ENCODE measurements at regions not wholly inside any gene's neighbourhood (a gene's known extent, or its start where the extent isn't known, plus 50 kb on each side); places are given as distances from the start of the nearest gene placed in this dataset.
"Not testable (repeated sequence)": the region's sequence is repeated elsewhere in the genome, so short reads cannot be mapped to it uniquely, and the experiment has no call there.

DNA sequence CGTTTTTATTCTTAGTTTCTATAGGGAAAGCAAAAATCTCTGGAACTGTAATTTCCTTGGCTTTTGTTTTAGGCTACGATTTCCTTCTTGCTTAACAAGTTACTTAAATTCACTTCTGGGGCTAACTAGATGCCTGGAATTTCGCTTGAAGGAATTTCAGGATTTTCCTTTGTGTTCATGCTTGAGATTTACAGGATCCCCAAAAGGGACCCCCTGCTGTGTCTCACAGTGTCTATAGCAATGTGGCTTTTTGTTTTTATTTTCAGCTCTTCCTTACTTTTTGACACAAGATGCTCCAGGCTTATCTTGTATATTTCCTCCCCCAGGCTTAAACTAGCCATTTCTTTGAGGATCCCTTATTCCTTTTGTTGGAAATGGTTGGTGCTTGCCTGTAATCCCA is 95.5 kb upstream of the DPPA4 start:
- no peaks in the 10 kb centered on the region for H3K36me3 ChIP-seq
- no peaks in the 10 kb centered on the region for H3K9me3 ChIP-seq (replicated peaks)
- no peaks in the 10 kb centered on the region for H3K27me3 ChIP-seq (ENCODE audit: low read depth)
- TF ChIP-seq, protein P1, sequence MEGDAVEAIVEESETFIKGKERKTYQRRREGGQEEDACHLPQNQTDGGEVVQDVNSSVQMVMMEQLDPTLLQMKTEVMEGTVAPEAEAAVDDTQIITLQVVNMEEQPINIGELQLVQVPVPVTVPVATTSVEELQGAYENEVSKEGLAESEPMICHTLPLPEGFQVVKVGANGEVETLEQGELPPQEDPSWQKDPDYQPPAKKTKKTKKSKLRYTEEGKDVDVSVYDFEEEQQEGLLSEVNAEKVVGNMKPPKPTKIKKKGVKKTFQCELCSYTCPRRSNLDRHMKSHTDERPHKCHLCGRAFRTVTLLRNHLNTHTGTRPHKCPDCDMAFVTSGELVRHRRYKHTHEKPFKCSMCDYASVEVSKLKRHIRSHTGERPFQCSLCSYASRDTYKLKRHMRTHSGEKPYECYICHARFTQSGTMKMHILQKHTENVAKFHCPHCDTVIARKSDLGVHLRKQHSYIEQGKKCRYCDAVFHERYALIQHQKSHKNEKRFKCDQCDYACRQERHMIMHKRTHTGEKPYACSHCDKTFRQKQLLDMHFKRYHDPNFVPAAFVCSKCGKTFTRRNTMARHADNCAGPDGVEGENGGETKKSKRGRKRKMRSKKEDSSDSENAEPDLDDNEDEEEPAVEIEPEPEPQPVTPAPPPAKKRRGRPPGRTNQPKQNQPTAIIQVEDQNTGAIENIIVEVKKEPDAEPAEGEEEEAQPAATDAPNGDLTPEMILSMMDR (IDR thresholded peaks at IDR 0.05; ENCODE audit: borderline replicate concordance), result no peak
- no peaks in the 10 kb centered on the region for H3K4me1 ChIP-seq
- intact Hi-C loops (cut with micrococcal nuclease), result no loop called here
- DNase-seq, result no peak
- H3K27ac ChIP-seq (replicated peaks), result no peak overlapping the region
- H3K4me3 ChIP-seq, result no peak overlapping the region

DNA sequence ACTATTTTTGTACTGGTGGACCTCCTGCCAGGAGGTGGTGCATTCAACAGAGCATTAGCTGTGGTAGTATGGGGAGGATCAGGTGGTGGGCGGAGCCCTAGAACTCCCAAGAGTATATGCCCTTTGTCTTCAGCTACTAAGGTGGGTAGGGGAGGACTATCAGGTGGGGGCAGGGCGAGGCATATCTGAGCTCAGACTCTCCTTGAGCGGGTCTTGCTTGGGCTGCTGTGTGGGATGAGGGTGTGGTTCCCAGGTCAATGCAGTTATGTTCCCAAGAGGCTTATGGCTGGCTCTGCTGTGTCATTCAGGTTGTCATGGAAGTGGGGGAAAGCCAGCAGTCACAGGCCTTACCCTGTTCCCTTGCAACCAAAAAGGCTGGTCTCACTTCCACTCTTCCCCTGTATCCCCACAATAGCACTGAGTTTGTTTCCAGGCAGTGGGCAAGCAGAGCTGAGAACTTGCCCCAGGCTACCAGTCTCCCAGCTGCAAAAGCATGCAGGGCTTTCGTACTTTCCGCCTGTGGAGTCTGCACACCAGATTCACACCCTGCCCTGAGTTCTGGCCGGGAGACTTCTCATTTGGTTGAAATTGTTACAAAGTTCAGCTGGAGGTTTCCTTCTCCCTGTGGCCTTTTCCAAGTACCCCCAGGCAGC is 93.7 kb upstream of the DPPA4 start:
- intact Hi-C loops (cut with micrococcal nuclease), result no loop called here
- DNase-seq, result no peak
- Histone ChIP-seq H3K4me1 (no peaks in the 10 kb centered on the region), H3K36me3 (no peaks in the 10 kb centered on the region), H3K27me3 (ENCODE audit: low read depth) (no peaks in the 10 kb centered on the region), H3K4me3 (no peak overlapping the region), H3K9me3 (replicated peaks) (peaks cover 14% of the 10 kb centered on the region), H3K27ac (replicated peaks) (no peak overlapping the region)
- TF ChIP-seq, protein P1 (IDR thresholded peaks at IDR 0.05; ENCODE audit: borderline replicate concordance), result no peak

DNA sequence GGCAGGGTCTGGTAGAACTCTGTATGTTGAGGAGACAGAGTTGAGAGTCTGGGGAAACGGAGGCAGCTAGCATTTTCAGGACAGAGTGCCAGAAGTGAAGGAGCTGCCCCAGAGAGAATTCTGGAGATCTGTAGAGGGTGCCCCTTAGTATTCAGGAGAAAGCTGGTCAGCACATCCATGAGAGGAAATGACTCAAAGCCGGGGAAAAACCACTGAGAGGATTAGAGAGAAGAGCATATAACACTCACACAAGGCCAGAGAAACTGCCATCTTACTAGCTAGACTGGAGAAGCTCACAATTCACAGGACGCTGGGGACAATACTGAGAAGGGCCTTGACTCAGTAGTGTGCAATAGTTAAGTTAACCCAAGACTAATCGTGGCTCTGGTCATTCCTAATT is 75.7 kb upstream of the DPPA4 start:
- Histone ChIP-seq H3K27ac (replicated peaks) (no peak overlapping the region), H3K4me1 (no peaks in the 10 kb centered on the region), H3K36me3 (no peaks in the 10 kb centered on the region), H3K9me3 (replicated peaks) (peaks cover 10% of the 10 kb centered on the region), H3K4me3 (no peak overlapping the region), H3K27me3 (ENCODE audit: low read depth) (no peaks in the 10 kb centered on the region)
- no peak for DNase-seq
- TF ChIP-seq, protein P1 (IDR thresholded peaks at IDR 0.05; ENCODE audit: borderline replicate concordance), result no peak
- intact Hi-C loops (cut with micrococcal nuclease), result no loop called here

DNA sequence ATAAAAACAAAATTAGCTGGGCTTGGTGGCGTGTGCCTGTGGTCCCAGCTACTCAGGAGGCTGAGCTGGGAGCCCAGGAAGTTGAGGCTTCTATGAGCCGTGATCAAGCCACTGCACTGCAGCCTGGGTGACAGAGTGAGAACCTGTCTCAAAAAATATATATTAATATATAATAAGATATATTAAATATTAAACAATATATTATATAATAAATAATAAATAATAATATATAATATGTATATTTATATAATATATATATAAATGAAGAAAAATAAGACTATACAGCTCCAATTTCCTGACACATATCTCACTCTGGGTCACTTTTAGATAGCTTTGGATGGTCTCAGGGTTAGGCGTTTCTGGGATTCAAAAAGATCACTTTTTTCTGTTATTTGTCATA is 74.2 kb upstream of the DPPA4 start:
- Histone ChIP-seq H3K4me3 (no peak overlapping the region), H3K36me3 (no peaks in the 10 kb centered on the region), H3K27me3 (ENCODE audit: low read depth) (no peaks in the 10 kb centered on the region), H3K9me3 (replicated peaks) (peaks cover 17% of the 10 kb centered on the region), H3K4me1 (no peaks in the 10 kb centered on the region), H3K27ac (replicated peaks) (no peak overlapping the region)
- TF ChIP-seq, protein P1 (IDR thresholded peaks at IDR 0.05; ENCODE audit: borderline replicate concordance), result no peak
- intact Hi-C loops (cut with micrococcal nuclease), result no loop called here
- no peak for DNase-seq

DNA sequence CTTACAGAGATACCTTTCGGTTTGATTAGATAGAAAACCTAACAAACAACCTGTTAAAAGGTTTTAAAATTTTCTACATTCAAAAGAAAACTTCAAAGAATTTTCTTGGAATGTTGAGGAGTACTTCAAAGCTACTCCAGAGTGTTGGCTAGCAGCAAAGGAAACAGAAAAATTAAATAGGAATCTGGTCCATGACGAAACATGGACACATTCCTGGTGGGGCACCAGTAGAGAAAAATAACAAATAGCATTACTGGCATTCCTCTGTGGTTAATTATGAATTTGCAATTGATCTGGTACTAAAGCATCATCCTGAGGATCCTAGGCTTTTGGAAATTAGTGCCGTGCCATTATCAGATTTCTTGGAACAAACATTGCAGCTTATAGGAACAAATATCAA is 59.5 kb upstream of the DPPA4 start:
- Histone ChIP-seq H3K4me1 (no peaks in the 10 kb centered on the region), H3K9me3 (replicated peaks) (no peaks in the 10 kb centered on the region), H3K27ac (replicated peaks) (no peak overlapping the region), H3K4me3 (no peak overlapping the region), H3K27me3 (ENCODE audit: low read depth) (no peaks in the 10 kb centered on the region), H3K36me3 (no peaks in the 10 kb centered on the region)
- DNase-seq, result no peak
- intact Hi-C loops (cut with micrococcal nuclease), result no loop called here
- TF ChIP-seq, protein P1 (IDR thresholded peaks at IDR 0.05; ENCODE audit: borderline replicate concordance), result no peak

DNA sequence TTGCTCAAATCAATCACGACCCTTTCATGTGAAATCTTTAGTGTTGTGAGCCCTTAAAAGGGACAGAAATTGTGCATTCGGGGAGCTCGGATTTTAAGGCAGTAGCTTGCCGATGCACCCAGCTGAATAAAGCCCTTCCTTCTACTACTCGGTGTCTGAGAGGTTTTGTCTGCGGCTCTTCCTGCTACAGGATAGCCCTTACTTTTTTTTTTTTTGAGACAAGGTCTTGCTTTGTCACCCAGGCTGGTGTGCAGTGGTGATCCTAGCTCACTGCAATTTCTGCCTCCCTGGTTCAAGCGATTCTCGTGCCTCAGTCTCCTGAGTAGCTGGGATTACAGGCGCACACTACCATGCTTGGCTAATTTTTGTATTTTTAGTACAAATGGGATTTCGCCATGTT is 56.4 kb upstream of the DPPA4 start:
- H3K9me3 ChIP-seq (replicated peaks); H3K4me3 ChIP-seq; intact Hi-C loops (cut with micrococcal nuclease); H3K27ac ChIP-seq (replicated peaks); H3K36me3 ChIP-seq; DNase-seq; H3K4me1 ChIP-seq; H3K27me3 ChIP-seq (ENCODE audit: low read depth): not testable (repeated sequence)
